ENCODE measurements at regions not wholly inside any gene's neighbourhood (a gene's known extent, or its start where the extent isn't known, plus 50 kb on each side); places are given as distances from the start of the nearest gene placed in this dataset.

- H3K4me2 ChIP-seq (ENCODE audit: low read length), result no peak overlapping the region
- H3K27ac ChIP-seq (ENCODE audit: low read depth, low read length, poor library complexity, severe bottlenecking), result no peak overlapping the region
- no peak overlapping the region for H3K9ac ChIP-seq (ENCODE audit: low read length)
- TF ChIP-seq EZH2 (IDR thresholded peaks at IDR 0.05; ENCODE audit: borderline replicate concordance, low read length) (no peak), CTCF (IDR thresholded peaks at IDR 0.05; ENCODE audit: low read length) (no peak)
- no peaks in the 10 kb centered on the region for H4K20me1 ChIP-seq (ENCODE audit: insufficient read depth, low read length)
- H3K9me2 ChIP-seq (ENCODE audit: low read depth, low read length), result no peaks in the 10 kb centered on the region
- no peaks in the 10 kb centered on the region for H3K27me3 ChIP-seq (ENCODE audit: insufficient read depth, low read length)
- no peaks in the 10 kb centered on the region for H3F3A ChIP-seq (ENCODE audit: insufficient read depth, low read length)
- no peak overlapping the region for H2AFZ ChIP-seq (ENCODE audit: low read length)
- H3K79me2 ChIP-seq (ENCODE audit: insufficient read depth, low read length), result no peaks in the 10 kb centered on the region
- no peaks in the 10 kb centered on the region for H3K4me1 ChIP-seq (ENCODE audit: insufficient read depth, low read length, severe bottlenecking)
- no peak overlapping the region for H3K4me3 ChIP-seq (ENCODE audit: low read depth, low read length, poor library complexity, severe bottlenecking)
- H3K9me3 ChIP-seq (ENCODE audit: low read length), result no peaks in the 10 kb centered on the region
- H3K36me3 ChIP-seq (ENCODE audit: insufficient read depth, low read length), result no peaks in the 10 kb centered on the region
These were observed 129.5 kb upstream of the UMPS start for GRCh38 chr3:124600765-124601164.

- no peak overlapping the region for H2AFZ ChIP-seq (ENCODE audit: low read length)
- H3K4me3 ChIP-seq (ENCODE audit: low read depth, low read length, poor library complexity, severe bottlenecking), result no peak overlapping the region
- H3K27me3 ChIP-seq (ENCODE audit: insufficient read depth, low read length), result no peaks in the 10 kb centered on the region
- H3K79me2 ChIP-seq (ENCODE audit: insufficient read depth, low read length), result no peaks in the 10 kb centered on the region
- H3F3A ChIP-seq (ENCODE audit: insufficient read depth, low read length), result no peaks in the 10 kb centered on the region
- no peaks in the 10 kb centered on the region for H3K9me2 ChIP-seq (ENCODE audit: low read depth, low read length)
- no peak overlapping the region for H3K9ac ChIP-seq (ENCODE audit: low read length)
- H4K20me1 ChIP-seq (ENCODE audit: insufficient read depth, low read length), result no peaks in the 10 kb centered on the region
- no peak overlapping the region for H3K4me2 ChIP-seq (ENCODE audit: low read length)
- H3K27ac ChIP-seq (ENCODE audit: low read depth, low read length, poor library complexity, severe bottlenecking), result no peak overlapping the region
- no peak for TF ChIP-seq EZH2 (IDR thresholded peaks at IDR 0.05; ENCODE audit: borderline replicate concordance, low read length)
- TF ChIP-seq CTCF (IDR thresholded peaks at IDR 0.05; ENCODE audit: low read length), result no peak
- no peaks in the 10 kb centered on the region for H3K9me3 ChIP-seq (ENCODE audit: low read length)
- no peaks in the 10 kb centered on the region for H3K36me3 ChIP-seq (ENCODE audit: insufficient read depth, low read length)
- no peaks in the 10 kb centered on the region for H3K4me1 ChIP-seq (ENCODE audit: insufficient read depth, low read length, severe bottlenecking)
These were observed 129.1 kb upstream of the UMPS start for GRCh38 chr3:124601190-124601589.

- no peak for TF ChIP-seq CTCF (IDR thresholded peaks at IDR 0.05; ENCODE audit: low read length)
- no peak for TF ChIP-seq EZH2 (IDR thresholded peaks at IDR 0.05; ENCODE audit: borderline replicate concordance, low read length)
- no peak overlapping the region for H3K4me3 ChIP-seq (ENCODE audit: low read depth, low read length, poor library complexity, severe bottlenecking)
These were observed 127.1 kb upstream of the UMPS start for GRCh38 chr3:124602980-124603627.

More at GRCh38 chr3:124602980-124603627, 127.1 kb upstream of the UMPS start:
- Histone ChIP-seq H3K27me3 (ENCODE audit: insufficient read depth, low read length) (no peaks in the 10 kb centered on the region), H3K4me1 (ENCODE audit: insufficient read depth, low read length, severe bottlenecking) (no peaks in the 10 kb centered on the region), H3K27ac (ENCODE audit: low read depth, low read length, poor library complexity, severe bottlenecking) (no peak overlapping the region), H3K9me3 (ENCODE audit: low read length) (no peaks in the 10 kb centered on the region), H3K9me2 (ENCODE audit: low read depth, low read length) (no peaks in the 10 kb centered on the region), H3K79me2 (ENCODE audit: insufficient read depth, low read length) (no peaks in the 10 kb centered on the region), H3K9ac (ENCODE audit: low read length) (no peak overlapping the region), H3F3A (ENCODE audit: insufficient read depth, low read length) (no peaks in the 10 kb centered on the region), H3K36me3 (ENCODE audit: insufficient read depth, low read length) (no peaks in the 10 kb centered on the region), H2AFZ (ENCODE audit: low read length) (no peak overlapping the region), H3K4me2 (ENCODE audit: low read length) (no peak overlapping the region), H4K20me1 (ENCODE audit: insufficient read depth, low read length) (no peaks in the 10 kb centered on the region)
